PFSK-1 (cell line): ENCODE measurements at regions not wholly inside any gene's neighbourhood (a gene's known extent, or its start where the extent isn't known, plus 50 kb on each side); places are given as distances from the start of the nearest gene placed in this dataset.

Experiments
- POLR2AphosphoS5 ChIP-seq: IDR thresholded peaks from 2 replicates; pipeline ENCODE4 v1.6.1; 2012; ENCODE audit warnings: low read depth, mild to moderate bottlenecking, control low read depth, low read length, moderate library complexity
- REST ChIP-seq, 2 experiments: IDR thresholded peaks; 2 replicates each; pipeline versions ENCODE4 v1.6.1 to v1.8.0; 2011 to 2012; ENCODE audit warnings: low read depth in 2 of 2, low read length in 2 of 2, control low read depth in 1 of 2, inconsistent platforms in 1 of 2, mild to moderate bottlenecking in 1 of 2, moderate library complexity in 1 of 2; ENCODE audit not compliant: insufficient read depth in 1 of 2
- SIN3A ChIP-seq: IDR thresholded peaks from 2 replicates; pipeline ENCODE4 v1.6.1; 2012; ENCODE audit warnings: mild to moderate bottlenecking, low read length, moderate library complexity, borderline replicate concordance; ENCODE audit not compliant: insufficient read depth
- TAF1 ChIP-seq: IDR thresholded peaks from 2 replicates; pipeline ENCODE4 v1.6.1; 2012; ENCODE audit warnings: low read length, control low read depth, borderline replicate concordance; ENCODE audit not compliant: insufficient read depth

- TF ChIP-seq TAF1, result no peak
- no peak for TF ChIP-seq POLR2AphosphoS5
- no peak for TF ChIP-seq SIN3A
- no peak for TF ChIP-seq REST (IDR thresholded peaks at IDR 0.05; ENCODE audit: insufficient read depth in 1 of 2, low read depth in 2 of 2, low read length in 2 of 2)
Measured at GRCh38 chr10:63770523-63770922, 249.3 kb downstream of the REEP3 start.
